ENCODE measurements at regions not wholly inside any gene's neighbourhood (a gene's known extent, or its start where the extent isn't known, plus 50 kb on each side); places are given as distances from the start of the nearest gene placed in this dataset.

DNA sequence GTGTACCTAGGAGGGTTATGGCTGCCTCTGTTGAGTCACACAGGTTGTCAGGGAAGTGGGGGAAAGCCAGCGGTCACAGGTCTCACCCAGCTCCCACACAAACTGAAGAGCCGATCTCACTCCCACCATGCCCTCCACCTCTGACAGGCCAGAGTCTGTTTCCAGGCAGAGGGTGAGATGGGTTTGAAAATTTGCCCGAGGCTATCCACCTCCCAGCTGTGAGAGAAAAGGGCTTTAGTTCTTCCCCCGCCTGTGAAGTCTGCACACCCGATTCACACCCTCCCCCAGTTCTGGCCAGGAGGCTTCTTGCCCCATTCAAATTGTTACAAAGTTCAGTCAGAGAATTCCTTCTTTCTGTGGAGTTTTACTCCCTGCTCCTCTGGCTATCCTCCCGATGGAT is 446.9 kb downstream of the EDEM1 start:
- H3K27me3 Mint-ChIP-seq: no peaks in the 10 kb centered on the region
- H3K4me3 Mint-ChIP-seq: no peak overlapping the region
- no peak overlapping the region for H3K27ac Mint-ChIP-seq
- no peaks in the 10 kb centered on the region for H3K4me1 Mint-ChIP-seq (ENCODE audit: low read depth)
- H3K9me3 Mint-ChIP-seq: peaks cover 6% of the 10 kb centered on the region
- H3K36me3 Mint-ChIP-seq (ENCODE audit: low read depth): no peaks in the 10 kb centered on the region

- Mint-ChIP-seq H3K9me3 (peaks cover 7% of the 10 kb centered on the region), H3K4me3 (no peak overlapping the region), H3K27me3 (no peaks in the 10 kb centered on the region), H3K36me3 (ENCODE audit: low read depth) (no peaks in the 10 kb centered on the region), H3K4me1 (ENCODE audit: low read depth) (no peaks in the 10 kb centered on the region), H3K27ac (no peak overlapping the region)
These were observed 448.2 kb downstream of the EDEM1 start for GRCh38 chr3:5635746-5636145.

DNA sequence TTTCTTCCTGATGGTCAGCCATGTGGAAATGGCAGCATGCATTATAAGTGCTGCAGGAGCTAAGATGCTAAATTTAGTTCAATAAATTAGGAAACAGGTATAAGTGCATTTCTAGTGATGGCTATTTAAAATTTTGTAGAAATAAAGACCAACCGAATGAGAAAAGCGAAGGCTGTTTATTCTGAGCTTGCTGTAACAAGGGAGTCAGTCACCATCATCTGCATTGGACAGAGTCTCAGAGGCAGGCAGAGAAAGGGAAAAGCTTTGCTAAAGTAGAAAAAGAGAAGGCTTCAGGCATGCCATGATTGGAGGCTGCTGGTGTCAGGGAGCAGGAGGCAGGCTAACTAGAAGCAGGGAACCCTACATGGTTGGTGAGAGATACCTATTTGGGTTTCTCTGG is 451.0 kb downstream of the EDEM1 start:
- Mint-ChIP-seq H3K9me3 (peaks cover 13% of the 10 kb centered on the region), H3K27me3 (no peaks in the 10 kb centered on the region), H3K27ac (no peak overlapping the region), H3K4me3 (no peak overlapping the region), H3K4me1 (ENCODE audit: low read depth) (no peaks in the 10 kb centered on the region), H3K36me3 (ENCODE audit: low read depth) (no peaks in the 10 kb centered on the region)

- Mint-ChIP-seq H3K4me3 (no peak overlapping the region), H3K27me3 (no peaks in the 10 kb centered on the region), H3K36me3 (ENCODE audit: low read depth) (no peaks in the 10 kb centered on the region), H3K9me3 (peaks cover 10% of the 10 kb centered on the region), H3K27ac (no peak overlapping the region), H3K4me1 (ENCODE audit: low read depth) (no peaks in the 10 kb centered on the region)
These were observed 457.5 kb downstream of the EDEM1 start for GRCh38 chr3:5644773-5645670.

DNA sequence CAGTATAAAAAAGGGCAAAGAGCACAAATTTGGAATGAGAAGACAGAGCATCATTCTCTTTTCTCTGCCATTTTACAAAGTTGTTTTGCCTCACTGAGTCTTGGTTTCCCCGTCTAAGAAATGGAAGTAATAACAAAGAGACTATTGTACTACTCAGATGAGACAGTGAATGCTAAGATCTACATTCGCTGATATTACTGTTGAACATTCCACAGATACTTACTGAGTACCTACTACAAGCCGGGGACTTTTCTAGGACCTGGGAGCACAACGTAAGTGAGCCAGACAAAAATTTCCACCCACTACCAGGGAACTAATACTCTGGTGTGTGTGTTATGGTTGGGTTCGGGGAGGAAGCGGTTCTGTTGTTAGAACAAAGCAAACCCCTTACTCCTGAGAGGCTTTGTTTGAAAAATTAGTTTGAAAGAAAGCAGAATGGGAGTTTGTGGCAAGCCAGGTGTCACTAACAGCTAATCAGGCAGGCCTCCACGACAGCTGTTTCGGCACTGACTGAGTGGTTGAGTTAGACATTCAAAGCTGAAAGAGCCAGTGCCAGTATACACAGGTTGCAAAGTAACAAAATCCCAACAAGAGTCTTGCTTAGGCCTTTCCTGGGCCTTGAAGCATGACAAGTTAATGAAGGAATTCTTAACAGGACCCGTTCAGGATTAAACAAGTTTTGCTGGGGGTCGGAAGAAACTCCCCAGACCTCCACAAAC is 458.3 kb downstream of the EDEM1 start:
- Mint-ChIP-seq H3K36me3 (ENCODE audit: low read depth) (no peaks in the 10 kb centered on the region), H3K27me3 (no peaks in the 10 kb centered on the region), H3K4me3 (no peak overlapping the region), H3K27ac (no peak overlapping the region), H3K4me1 (ENCODE audit: low read depth) (no peaks in the 10 kb centered on the region), H3K9me3 (peaks cover 10% of the 10 kb centered on the region)

- H3K4me1 Mint-ChIP-seq (ENCODE audit: low read depth): no peaks in the 10 kb centered on the region
- no peaks in the 10 kb centered on the region for H3K36me3 Mint-ChIP-seq (ENCODE audit: low read depth)
- H3K27me3 Mint-ChIP-seq: no peaks in the 10 kb centered on the region
- H3K9me3 Mint-ChIP-seq: peaks cover 12% of the 10 kb centered on the region
- no peak overlapping the region for H3K27ac Mint-ChIP-seq
- H3K4me3 Mint-ChIP-seq: no peak overlapping the region
These were observed 462.8 kb downstream of the EDEM1 start for GRCh38 chr3:5650303-5650702.

DNA sequence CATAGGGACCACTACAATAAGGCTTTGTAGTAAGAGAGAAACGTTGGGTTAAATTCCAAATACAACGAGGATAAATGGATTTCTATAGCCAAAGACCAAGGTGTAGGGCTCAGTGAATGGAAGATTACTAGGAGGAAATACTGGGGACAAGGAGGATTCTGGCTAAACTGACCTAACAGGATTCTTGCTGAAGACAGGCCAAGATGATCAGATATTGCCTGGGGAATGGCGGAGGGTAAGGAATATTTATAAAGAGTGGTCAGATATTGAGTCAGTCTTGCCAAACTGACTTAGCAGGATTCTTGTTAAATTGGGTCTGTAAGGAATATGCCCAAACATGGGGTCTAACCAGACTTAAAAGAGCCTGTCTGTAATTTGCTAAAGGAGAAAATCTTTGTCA is 463.8 kb downstream of the EDEM1 start:
- H3K36me3 Mint-ChIP-seq (ENCODE audit: low read depth): no peaks in the 10 kb centered on the region
- H3K4me1 Mint-ChIP-seq (ENCODE audit: low read depth): no peaks in the 10 kb centered on the region
- no peak overlapping the region for H3K27ac Mint-ChIP-seq
- peaks cover 12% of the 10 kb centered on the region for H3K9me3 Mint-ChIP-seq
- H3K27me3 Mint-ChIP-seq: no peaks in the 10 kb centered on the region
- no peak overlapping the region for H3K4me3 Mint-ChIP-seq

- H3K4me3 Mint-ChIP-seq: no peak overlapping the region
- H3K9me3 Mint-ChIP-seq: peaks cover 15% of the 10 kb centered on the region
- no peak overlapping the region for H3K27ac Mint-ChIP-seq
- H3K4me1 Mint-ChIP-seq (ENCODE audit: low read depth): no peaks in the 10 kb centered on the region
- no peaks in the 10 kb centered on the region for H3K36me3 Mint-ChIP-seq (ENCODE audit: low read depth)
- H3K27me3 Mint-ChIP-seq: no peaks in the 10 kb centered on the region
These were observed 466.1 kb downstream of the EDEM1 start for GRCh38 chr3:5653426-5654143.

- Mint-ChIP-seq H3K36me3 (ENCODE audit: low read depth) (no peaks in the 10 kb centered on the region), H3K27ac (no peak overlapping the region), H3K27me3 (no peaks in the 10 kb centered on the region), H3K4me3 (no peak overlapping the region), H3K9me3 (peaks cover 11% of the 10 kb centered on the region), H3K4me1 (ENCODE audit: low read depth) (no peaks in the 10 kb centered on the region)
These were observed 469.6 kb downstream of the EDEM1 start for GRCh38 chr3:5657106-5657505.

GRCh38 chr3:5663601-5664000 is 476.1 kb downstream of the EDEM1 start:
- H3K27me3 Mint-ChIP-seq: no peaks in the 10 kb centered on the region
- H3K9me3 Mint-ChIP-seq: peaks cover 31% of the 10 kb centered on the region
- H3K27ac Mint-ChIP-seq: no peak overlapping the region
- H3K4me3 Mint-ChIP-seq: no peak overlapping the region
- H3K4me1 Mint-ChIP-seq (ENCODE audit: low read depth): no peaks in the 10 kb centered on the region
- no peaks in the 10 kb centered on the region for H3K36me3 Mint-ChIP-seq (ENCODE audit: low read depth)

GRCh38 chr3:5666455-5666854 is 478.9 kb downstream of the EDEM1 start:
- H3K27me3 Mint-ChIP-seq: no peaks in the 10 kb centered on the region
- H3K4me3 Mint-ChIP-seq: no peak overlapping the region
- H3K36me3 Mint-ChIP-seq (ENCODE audit: low read depth): no peaks in the 10 kb centered on the region
- no peaks in the 10 kb centered on the region for H3K4me1 Mint-ChIP-seq (ENCODE audit: low read depth)
- H3K9me3 Mint-ChIP-seq: peaks cover 26% of the 10 kb centered on the region
- H3K27ac Mint-ChIP-seq: no peak overlapping the region

DNA sequence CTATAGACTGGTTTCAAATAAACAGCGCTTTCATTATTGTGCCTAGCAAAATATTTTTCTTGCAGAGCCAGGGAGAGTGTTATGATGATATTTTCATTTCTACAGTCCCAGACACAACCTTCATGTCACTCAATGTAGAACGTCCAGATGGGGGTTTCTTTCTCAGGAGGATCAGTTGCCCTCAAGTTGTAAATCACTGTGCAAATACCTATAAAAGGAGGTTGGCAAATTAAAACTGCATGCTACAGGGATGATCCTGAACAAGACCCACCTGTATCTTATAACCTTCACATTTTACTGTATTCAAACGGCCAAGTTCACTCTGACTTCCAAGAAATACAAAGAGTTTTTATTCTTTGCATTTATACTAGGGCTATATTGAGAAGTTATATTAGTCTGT is 486.0 kb downstream of the EDEM1 start:
- no peaks in the 10 kb centered on the region for H3K36me3 Mint-ChIP-seq (ENCODE audit: low read depth)
- H3K4me3 Mint-ChIP-seq: no peak overlapping the region
- H3K27me3 Mint-ChIP-seq: no peaks in the 10 kb centered on the region
- H3K4me1 Mint-ChIP-seq (ENCODE audit: low read depth): no peaks in the 10 kb centered on the region
- H3K27ac Mint-ChIP-seq: no peak overlapping the region
- H3K9me3 Mint-ChIP-seq: peaks cover 19% of the 10 kb centered on the region

GRCh38 chr3:5675319-5675718 is 487.8 kb downstream of the EDEM1 start:
- H3K4me3 Mint-ChIP-seq: no peak overlapping the region
- H3K4me1 Mint-ChIP-seq (ENCODE audit: low read depth): no peaks in the 10 kb centered on the region
- H3K27me3 Mint-ChIP-seq: no peaks in the 10 kb centered on the region
- H3K27ac Mint-ChIP-seq: no peak overlapping the region
- peaks cover 19% of the 10 kb centered on the region for H3K9me3 Mint-ChIP-seq
- no peaks in the 10 kb centered on the region for H3K36me3 Mint-ChIP-seq (ENCODE audit: low read depth)

GRCh38 chr3:5677555-5677954 is 490.0 kb downstream of the EDEM1 start:
- no peak overlapping the region for H3K4me3 Mint-ChIP-seq
- no peaks in the 10 kb centered on the region for H3K4me1 Mint-ChIP-seq (ENCODE audit: low read depth)
- H3K27ac Mint-ChIP-seq: no peak overlapping the region
- no peaks in the 10 kb centered on the region for H3K27me3 Mint-ChIP-seq
- no peaks in the 10 kb centered on the region for H3K36me3 Mint-ChIP-seq (ENCODE audit: low read depth)
- peaks cover 14% of the 10 kb centered on the region for H3K9me3 Mint-ChIP-seq

- Mint-ChIP-seq H3K9me3 (peaks cover 14% of the 10 kb centered on the region), H3K27me3 (no peaks in the 10 kb centered on the region), H3K36me3 (ENCODE audit: low read depth) (no peaks in the 10 kb centered on the region), H3K4me3 (no peak overlapping the region), H3K27ac (no peak overlapping the region), H3K4me1 (ENCODE audit: low read depth) (no peaks in the 10 kb centered on the region)
These were observed 490.7 kb downstream of the EDEM1 start for GRCh38 chr3:5678248-5678647.
